ENCODE measurements at regions not wholly inside any gene's neighbourhood (a gene's known extent, or its start where the extent isn't known, plus 50 kb on each side); places are given as distances from the start of the nearest gene placed in this dataset.

- Histone ChIP-seq H4K20me1 (ENCODE audit: insufficient read depth, low read length, poor library complexity, severe bottlenecking) (no peaks in the 10 kb centered on the region), H3K4me1 (ENCODE audit: insufficient read depth, low read length, poor library complexity, severe bottlenecking) (no peaks in the 10 kb centered on the region), H3F3A (ENCODE audit: low read depth) (no peaks in the 10 kb centered on the region), H3K27me3 (ENCODE audit: insufficient read depth, low read length, poor library complexity, severe bottlenecking) (no peaks in the 10 kb centered on the region), H3K4me2 (ENCODE audit: low read depth, low read length, poor library complexity, severe bottlenecking) (no peak overlapping the region), H3K9me3 (ENCODE audit: insufficient read depth, low read depth, low read length) (no peaks in the 10 kb centered on the region), H2AFZ (ENCODE audit: low read length) (no peak overlapping the region), H3K9ac (ENCODE audit: low read depth, low read length, poor library complexity, severe bottlenecking) (no peak overlapping the region), H3K36me3 (ENCODE audit: insufficient read depth, low read length) (no peaks in the 10 kb centered on the region), H3K9me2 (replicated peaks; ENCODE audit: low read depth, low read length) (no peaks in the 10 kb centered on the region), H3K79me2 (ENCODE audit: insufficient read depth, low read length) (no peaks in the 10 kb centered on the region), H3K4me3 (ENCODE audit: low read length, poor library complexity, severe bottlenecking) (no peak overlapping the region)
- no peak for TF ChIP-seq EZH2phosphoT487 (IDR thresholded peaks at IDR 0.05; ENCODE audit: borderline replicate concordance)
These were observed 65.5 kb downstream of the VCX2 start for GRCh38 chrX:8105531-8105930.

GRCh38 chrX:8103655-8104054 lies 67.4 kb downstream of the VCX2 start:
- H3F3A ChIP-seq (ENCODE audit: low read depth): no peaks in the 10 kb centered on the region
- H3K4me3 ChIP-seq (ENCODE audit: low read length, poor library complexity, severe bottlenecking): no peak overlapping the region
- H3K4me1 ChIP-seq (ENCODE audit: insufficient read depth, low read length, poor library complexity, severe bottlenecking): no peaks in the 10 kb centered on the region
- no peaks in the 10 kb centered on the region for H4K20me1 ChIP-seq (ENCODE audit: insufficient read depth, low read length, poor library complexity, severe bottlenecking)
- no peak overlapping the region for H2AFZ ChIP-seq (ENCODE audit: low read length)
- H3K36me3 ChIP-seq (ENCODE audit: insufficient read depth, low read length): no peaks in the 10 kb centered on the region
- H3K4me2 ChIP-seq (ENCODE audit: low read depth, low read length, poor library complexity, severe bottlenecking): no peak overlapping the region
- no peaks in the 10 kb centered on the region for H3K9me3 ChIP-seq (ENCODE audit: insufficient read depth, low read depth, low read length)
- H3K79me2 ChIP-seq (ENCODE audit: insufficient read depth, low read length): no peaks in the 10 kb centered on the region
- TF ChIP-seq EZH2phosphoT487 (IDR thresholded peaks at IDR 0.05; ENCODE audit: borderline replicate concordance) (no peak), CTCF (conservative IDR thresholded peaks at IDR 0.05; ENCODE audit: low read length) (no peak)
- H3K9ac ChIP-seq (ENCODE audit: low read depth, low read length, poor library complexity, severe bottlenecking): no peak overlapping the region
- H3K9me2 ChIP-seq (replicated peaks; ENCODE audit: low read depth, low read length): no peaks in the 10 kb centered on the region
- no peaks in the 10 kb centered on the region for H3K27me3 ChIP-seq (ENCODE audit: insufficient read depth, low read length, poor library complexity, severe bottlenecking)

- Histone ChIP-seq H3K9me2 (replicated peaks; ENCODE audit: low read depth, low read length) (no peaks in the 10 kb centered on the region), H3K4me1 (ENCODE audit: insufficient read depth, low read length, poor library complexity, severe bottlenecking) (no peaks in the 10 kb centered on the region), H3K9me3 (ENCODE audit: insufficient read depth, low read depth, low read length) (no peaks in the 10 kb centered on the region), H4K20me1 (ENCODE audit: insufficient read depth, low read length, poor library complexity, severe bottlenecking) (no peaks in the 10 kb centered on the region), H3K9ac (ENCODE audit: low read depth, low read length, poor library complexity, severe bottlenecking) (no peak overlapping the region), H3K4me2 (ENCODE audit: low read depth, low read length, poor library complexity, severe bottlenecking) (no peak overlapping the region), H3K79me2 (ENCODE audit: insufficient read depth, low read length) (no peaks in the 10 kb centered on the region), H3K27me3 (ENCODE audit: insufficient read depth, low read length, poor library complexity, severe bottlenecking) (no peaks in the 10 kb centered on the region), H3K36me3 (ENCODE audit: insufficient read depth, low read length) (no peaks in the 10 kb centered on the region), H3F3A (ENCODE audit: low read depth) (no peaks in the 10 kb centered on the region), H3K4me3 (ENCODE audit: low read length, poor library complexity, severe bottlenecking) (no peak overlapping the region), H2AFZ (ENCODE audit: low read length) (no peak overlapping the region)
- no peak for TF ChIP-seq CTCF (conservative IDR thresholded peaks at IDR 0.05; ENCODE audit: low read length)
- TF ChIP-seq EZH2phosphoT487 (IDR thresholded peaks at IDR 0.05; ENCODE audit: borderline replicate concordance): no peak
These were observed 79.6 kb downstream of the VCX2 start for GRCh38 chrX:8091510-8091909.

- H3K9me3 ChIP-seq (ENCODE audit: insufficient read depth, low read depth, low read length): no peaks in the 10 kb centered on the region
- H3K4me3 ChIP-seq (ENCODE audit: low read length, poor library complexity, severe bottlenecking): no peak overlapping the region
- no peak overlapping the region for H3K9ac ChIP-seq (ENCODE audit: low read depth, low read length, poor library complexity, severe bottlenecking)
- no peaks in the 10 kb centered on the region for H3K9me2 ChIP-seq (replicated peaks; ENCODE audit: low read depth, low read length)
- no peaks in the 10 kb centered on the region for H3K4me1 ChIP-seq (ENCODE audit: insufficient read depth, low read length, poor library complexity, severe bottlenecking)
- H2AFZ ChIP-seq (ENCODE audit: low read length): no peak overlapping the region
- H3K27me3 ChIP-seq (ENCODE audit: insufficient read depth, low read length, poor library complexity, severe bottlenecking): no peaks in the 10 kb centered on the region
- no peak overlapping the region for H3K4me2 ChIP-seq (ENCODE audit: low read depth, low read length, poor library complexity, severe bottlenecking)
- no peaks in the 10 kb centered on the region for H4K20me1 ChIP-seq (ENCODE audit: insufficient read depth, low read length, poor library complexity, severe bottlenecking)
- H3F3A ChIP-seq (ENCODE audit: low read depth): no peaks in the 10 kb centered on the region
- no peaks in the 10 kb centered on the region for H3K36me3 ChIP-seq (ENCODE audit: insufficient read depth, low read length)
- H3K79me2 ChIP-seq (ENCODE audit: insufficient read depth, low read length): no peaks in the 10 kb centered on the region
- TF ChIP-seq CTCF (conservative IDR thresholded peaks at IDR 0.05; ENCODE audit: low read length) (no peak), EZH2phosphoT487 (IDR thresholded peaks at IDR 0.05; ENCODE audit: borderline replicate concordance) (no peak)
These were observed 80.2 kb downstream of the VCX2 start for GRCh38 chrX:8090906-8091305.

Measured in Loucy (cell line).